ENCODE measurements at regions not wholly inside any gene's neighbourhood (a gene's known extent, or its start where the extent isn't known, plus 50 kb on each side); places are given as distances from the start of the nearest gene placed in this dataset.

GRCh38 chr19:29421196-29421545, 104.6 kb upstream of the VSTM2B start:
- Histone ChIP-seq H3K36me3 (replicated peaks in 1 of 2; ENCODE audit: control insufficient read depth in 1 of 2, insufficient read depth in 2 of 2, low read length in 1 of 2) (no peaks in the 10 kb centered on the region), H3K9me2 (no peaks in the 10 kb centered on the region), H2AFZ (ENCODE audit: low read depth) (no peak overlapping the region), H3K79me2 (ENCODE audit: insufficient read depth) (no peaks in the 10 kb centered on the region), H3K9ac (no peak overlapping the region), H3K27me3 (ENCODE audit: insufficient read depth) (0 out of 2 replicates have a peak, but pooled peaks cover 11% of the 10 kb centered on the region), H3K9me3 (no peaks in the 10 kb centered on the region), H3K4me1 (ENCODE audit: control insufficient read depth in 1 of 2, insufficient read depth in 2 of 2, low read depth in 1 of 2, low read length in 1 of 2) (no peaks in the 10 kb centered on the region), H3K4me3 (ENCODE audit: low read depth in 2 of 2, low read length in 1 of 2) (no peak overlapping the region), H3K27ac (ENCODE audit: low read depth in 2 of 2, low read length in 1 of 2) (no peak overlapping the region), H3F3A (replicated peaks; ENCODE audit: insufficient read depth) (no peaks in the 10 kb centered on the region), H3K4me2 (no peak overlapping the region), H4K20me1 (ENCODE audit: insufficient read depth) (no peaks in the 10 kb centered on the region)
- POLR2A ChIA-PET: no interaction called here
- CTCF ChIA-PET: no interaction called here
- TF ChIP-seq, protein P1, sequence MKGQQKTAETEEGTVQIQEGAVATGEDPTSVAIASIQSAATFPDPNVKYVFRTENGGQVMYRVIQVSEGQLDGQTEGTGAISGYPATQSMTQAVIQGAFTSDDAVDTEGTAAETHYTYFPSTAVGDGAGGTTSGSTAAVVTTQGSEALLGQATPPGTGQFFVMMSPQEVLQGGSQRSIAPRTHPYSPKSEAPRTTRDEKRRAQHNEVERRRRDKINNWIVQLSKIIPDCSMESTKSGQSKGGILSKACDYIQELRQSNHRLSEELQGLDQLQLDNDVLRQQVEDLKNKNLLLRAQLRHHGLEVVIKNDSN (IDR thresholded peaks at IDR 0.05; ENCODE audit: borderline replicate concordance, low read depth): no peak
- no peak for TF ChIP-seq RCOR1 (IDR thresholded peaks at IDR 0.05; ENCODE audit: low read length)
- no peak for TF ChIP-seq RAD21 (IDR thresholded peaks at IDR 0.05; ENCODE audit: low read length)
- TF ChIP-seq FOXM1 (IDR thresholded peaks at IDR 0.05; ENCODE audit: low read depth): no peak
- no peak for TF ChIP-seq MEF2A (IDR thresholded peaks at IDR 0.05; ENCODE audit: borderline replicate concordance, low read depth)
- no peak for TF ChIP-seq TCF12 (IDR thresholded peaks at IDR 0.05)
- TF ChIP-seq FOXJ3 (CRISPR knock-in tag; IDR thresholded peaks at IDR 0.05): no peak
- TF ChIP-seq TAF1 (IDR thresholded peaks at IDR 0.05; ENCODE audit: borderline replicate concordance, low read depth, low read length): no peak
- TF ChIP-seq, protein P2, sequence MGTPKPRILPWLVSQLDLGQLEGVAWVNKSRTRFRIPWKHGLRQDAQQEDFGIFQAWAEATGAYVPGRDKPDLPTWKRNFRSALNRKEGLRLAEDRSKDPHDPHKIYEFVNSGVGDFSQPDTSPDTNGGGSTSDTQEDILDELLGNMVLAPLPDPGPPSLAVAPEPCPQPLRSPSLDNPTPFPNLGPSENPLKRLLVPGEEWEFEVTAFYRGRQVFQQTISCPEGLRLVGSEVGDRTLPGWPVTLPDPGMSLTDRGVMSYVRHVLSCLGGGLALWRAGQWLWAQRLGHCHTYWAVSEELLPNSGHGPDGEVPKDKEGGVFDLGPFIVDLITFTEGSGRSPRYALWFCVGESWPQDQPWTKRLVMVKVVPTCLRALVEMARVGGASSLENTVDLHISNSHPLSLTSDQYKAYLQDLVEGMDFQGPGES (IDR thresholded peaks at IDR 0.05; ENCODE audit: low read depth, low read length): no peak
- TF ChIP-seq REST (IDR thresholded peaks at IDR 0.05; ENCODE audit: low read depth, low read length): no peak
- no peak for TF ChIP-seq GABPA (IDR thresholded peaks at IDR 0.05; ENCODE audit: low read depth)
- no peak for TF ChIP-seq ELF1 (IDR thresholded peaks at IDR 0.05)
- no peak for TF ChIP-seq CHD2 (IDR thresholded peaks at IDR 0.05; ENCODE audit: low read length, partially characterized antibody)
- TF ChIP-seq, protein P3, sequence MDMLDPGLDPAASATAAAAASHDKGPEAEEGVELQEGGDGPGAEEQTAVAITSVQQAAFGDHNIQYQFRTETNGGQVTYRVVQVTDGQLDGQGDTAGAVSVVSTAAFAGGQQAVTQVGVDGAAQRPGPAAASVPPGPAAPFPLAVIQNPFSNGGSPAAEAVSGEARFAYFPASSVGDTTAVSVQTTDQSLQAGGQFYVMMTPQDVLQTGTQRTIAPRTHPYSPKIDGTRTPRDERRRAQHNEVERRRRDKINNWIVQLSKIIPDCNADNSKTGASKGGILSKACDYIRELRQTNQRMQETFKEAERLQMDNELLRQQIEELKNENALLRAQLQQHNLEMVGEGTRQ (IDR thresholded peaks at IDR 0.05; ENCODE audit: borderline replicate concordance, low read depth, low read length): no peak
- no peak for TF ChIP-seq SMC3 (IDR thresholded peaks at IDR 0.05; ENCODE audit: low read depth, low read length)
- no peak for TF ChIP-seq CTCF (IDR thresholded peaks at IDR 0.05)
- 6% methylated on average over 11 of the region's 11 CpGs for WGBS (ENCODE audit: low lambda C conversion rate)
- no peak for DNase-seq

All from SK-N-SH (cell line).